H1 (cell line): ENCODE measurements at regions not wholly inside any gene's neighbourhood (a gene's known extent, or its start where the extent isn't known, plus 50 kb on each side); places are given as distances from the start of the nearest gene placed in this dataset.

Source experiments
- CBX8 ChIP-seq: fragments of 300-800, 300-1000 bp; sonication (generic); IDR thresholded peaks from 2 replicates; pipeline ENCODE4 v1.7.1; 2016; ENCODE audit warnings: low read depth, low read length, borderline replicate concordance
- EZH2 ChIP-seq: fragments of 200-600 bp; sonication (generic); IDR thresholded peaks from 2 replicates; pipeline ENCODE4 v1.7.1; 2012; ENCODE audit warnings: low read depth, mild to moderate bottlenecking, moderate library complexity, low read length, inconsistent platforms; ENCODE audit not compliant: severe bottlenecking
- HDAC6 ChIP-seq: IDR thresholded peaks from one replicate; pipeline ENCODE4 v1.7.1; 2012; ENCODE audit warnings: low read depth, mild to moderate bottlenecking, inconsistent platforms, low read length, moderate library complexity
- POLR2AphosphoS5 ChIP-seq: IDR thresholded peaks from 2 replicates; pipeline ENCODE4 v1.6.1; 2011; ENCODE audit warnings: low read depth, low read length
- TAF1 ChIP-seq: IDR thresholded peaks from 2 replicates; pipeline ENCODE4 v1.6.1; 2011; ENCODE audit warnings: mild to moderate bottlenecking, low read depth, low read length
- ZNF274 ChIP-seq: IDR thresholded peaks from 2 replicates; pipeline ENCODE4 v1.7.0; 2012; ENCODE audit warnings: low read length, borderline replicate concordance; ENCODE audit errors: extremely low read depth
- TF ChIP-seq, protein P1 (sequence below), 3 experiments: IDR thresholded peaks; 1 replicate in 2 of 3; 2 replicates in 1 of 3; pipeline versions ENCODE4 v1.5.1 to v1.6.1; 2011; ENCODE audit warnings: low read length in 3 of 3, mild to moderate bottlenecking in 3 of 3, inconsistent platforms in 2 of 3, low read depth in 1 of 3, moderate library complexity in 1 of 3; ENCODE audit not compliant: insufficient read depth in 1 of 3; ENCODE audit errors: control extremely low read depth in 1 of 3

GRCh38 chr15:27648359-27648758, 450.8 kb downstream of the OCA2 start:
- no peak for TF ChIP-seq POLR2AphosphoS5
- no peak for TF ChIP-seq HDAC6
- no peak for TF ChIP-seq EZH2
- TF ChIP-seq TAF1: no peak
- no peak for TF ChIP-seq ZNF274
- TF ChIP-seq, protein P1, sequence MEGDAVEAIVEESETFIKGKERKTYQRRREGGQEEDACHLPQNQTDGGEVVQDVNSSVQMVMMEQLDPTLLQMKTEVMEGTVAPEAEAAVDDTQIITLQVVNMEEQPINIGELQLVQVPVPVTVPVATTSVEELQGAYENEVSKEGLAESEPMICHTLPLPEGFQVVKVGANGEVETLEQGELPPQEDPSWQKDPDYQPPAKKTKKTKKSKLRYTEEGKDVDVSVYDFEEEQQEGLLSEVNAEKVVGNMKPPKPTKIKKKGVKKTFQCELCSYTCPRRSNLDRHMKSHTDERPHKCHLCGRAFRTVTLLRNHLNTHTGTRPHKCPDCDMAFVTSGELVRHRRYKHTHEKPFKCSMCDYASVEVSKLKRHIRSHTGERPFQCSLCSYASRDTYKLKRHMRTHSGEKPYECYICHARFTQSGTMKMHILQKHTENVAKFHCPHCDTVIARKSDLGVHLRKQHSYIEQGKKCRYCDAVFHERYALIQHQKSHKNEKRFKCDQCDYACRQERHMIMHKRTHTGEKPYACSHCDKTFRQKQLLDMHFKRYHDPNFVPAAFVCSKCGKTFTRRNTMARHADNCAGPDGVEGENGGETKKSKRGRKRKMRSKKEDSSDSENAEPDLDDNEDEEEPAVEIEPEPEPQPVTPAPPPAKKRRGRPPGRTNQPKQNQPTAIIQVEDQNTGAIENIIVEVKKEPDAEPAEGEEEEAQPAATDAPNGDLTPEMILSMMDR (IDR thresholded peaks at IDR 0.05; ENCODE audit: control extremely low read depth in 1 of 3, insufficient read depth in 1 of 3, low read depth in 1 of 3, low read length in 3 of 3): no peak
- TF ChIP-seq CBX8: no peak
